Osteocyte (in vitro differentiated cells): ENCODE measurements at regions not wholly inside any gene's neighbourhood (a gene's known extent, or its start where the extent isn't known, plus 50 kb on each side); places are given as distances from the start of the nearest gene placed in this dataset.
"Not testable (repeated sequence)": the region's sequence is repeated elsewhere in the genome, so short reads cannot be mapped to it uniquely, and the experiment has no call there.

ENCODE experiments used
- DNase-seq: peaks from one replicate; pipeline ENCODE4 v3.0.0; 2021; ENCODE audit warnings: mixed read lengths; ENCODE audit not compliant: unreplicated experiment; ENCODE audit errors: extremely low spot score
- H3K27ac Mint-ChIP-seq: one replicate; pipeline ENCODE4 v1.8.0; 2021; ENCODE audit warnings: mild to moderate bottlenecking, mixed read lengths; ENCODE audit not compliant: unreplicated experiment
- H3K27me3 Mint-ChIP-seq: one replicate; pipeline ENCODE4 v1.8.0; 2021; ENCODE audit warnings: mixed read lengths; ENCODE audit not compliant: unreplicated experiment
- H3K36me3 Mint-ChIP-seq: one replicate; pipeline ENCODE4 v1.8.0; 2021; ENCODE audit warnings: mixed read lengths; ENCODE audit not compliant: unreplicated experiment
- H3K4me1 Mint-ChIP-seq: one replicate; pipeline ENCODE4 v1.8.0; 2021; ENCODE audit warnings: mixed read lengths; ENCODE audit not compliant: unreplicated experiment
- H3K4me3 Mint-ChIP-seq: one replicate; pipeline ENCODE4 v1.8.0; 2021; ENCODE audit warnings: mild to moderate bottlenecking, moderate library complexity, mixed read lengths; ENCODE audit not compliant: unreplicated experiment
- H3K9me3 Mint-ChIP-seq: one replicate; pipeline ENCODE4 v1.8.0; 2021; ENCODE audit warnings: mixed read lengths; ENCODE audit not compliant: unreplicated experiment
- TF ChIP-seq, protein P1 (sequence below): fragments of 200-600 bp; sonication (generic); IDR thresholded peaks from 2 replicates; pipeline ENCODE4 v1.5.0; 2021; ENCODE audit warnings: antibody characterized with exemption, mild to moderate bottlenecking, moderate library complexity

DNA sequence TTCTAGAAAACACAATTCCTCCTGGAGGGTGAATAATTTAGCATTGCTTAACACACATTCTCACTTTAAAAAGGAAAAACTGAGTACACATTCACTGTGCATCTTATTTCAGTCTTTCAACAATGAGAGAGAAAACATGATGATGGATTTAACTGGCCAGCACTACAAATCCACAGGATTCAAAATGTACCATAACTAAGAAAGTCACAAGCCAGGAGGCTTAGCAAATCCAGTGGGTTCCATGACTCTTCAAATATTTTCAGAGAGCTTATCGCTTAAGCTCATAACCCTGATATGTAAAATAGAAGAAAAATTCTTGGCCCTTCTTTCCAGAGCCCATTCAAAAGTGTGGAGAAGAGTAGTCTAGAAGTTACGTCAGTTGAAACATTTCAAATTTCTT lies 820.3 kb downstream of the LTN1 start:
- TF ChIP-seq, protein P1, sequence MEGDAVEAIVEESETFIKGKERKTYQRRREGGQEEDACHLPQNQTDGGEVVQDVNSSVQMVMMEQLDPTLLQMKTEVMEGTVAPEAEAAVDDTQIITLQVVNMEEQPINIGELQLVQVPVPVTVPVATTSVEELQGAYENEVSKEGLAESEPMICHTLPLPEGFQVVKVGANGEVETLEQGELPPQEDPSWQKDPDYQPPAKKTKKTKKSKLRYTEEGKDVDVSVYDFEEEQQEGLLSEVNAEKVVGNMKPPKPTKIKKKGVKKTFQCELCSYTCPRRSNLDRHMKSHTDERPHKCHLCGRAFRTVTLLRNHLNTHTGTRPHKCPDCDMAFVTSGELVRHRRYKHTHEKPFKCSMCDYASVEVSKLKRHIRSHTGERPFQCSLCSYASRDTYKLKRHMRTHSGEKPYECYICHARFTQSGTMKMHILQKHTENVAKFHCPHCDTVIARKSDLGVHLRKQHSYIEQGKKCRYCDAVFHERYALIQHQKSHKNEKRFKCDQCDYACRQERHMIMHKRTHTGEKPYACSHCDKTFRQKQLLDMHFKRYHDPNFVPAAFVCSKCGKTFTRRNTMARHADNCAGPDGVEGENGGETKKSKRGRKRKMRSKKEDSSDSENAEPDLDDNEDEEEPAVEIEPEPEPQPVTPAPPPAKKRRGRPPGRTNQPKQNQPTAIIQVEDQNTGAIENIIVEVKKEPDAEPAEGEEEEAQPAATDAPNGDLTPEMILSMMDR, result no peak
- Mint-ChIP-seq H3K27me3 (peaks cover 8% of the 10 kb centered on the region), H3K4me3 (no peak overlapping the region), H3K36me3 (no peaks in the 10 kb centered on the region), H3K9me3 (peaks cover 3% of the 10 kb centered on the region), H3K4me1 (no peaks in the 10 kb centered on the region), H3K27ac (no peak overlapping the region)
- DNase-seq, result no peak

DNA sequence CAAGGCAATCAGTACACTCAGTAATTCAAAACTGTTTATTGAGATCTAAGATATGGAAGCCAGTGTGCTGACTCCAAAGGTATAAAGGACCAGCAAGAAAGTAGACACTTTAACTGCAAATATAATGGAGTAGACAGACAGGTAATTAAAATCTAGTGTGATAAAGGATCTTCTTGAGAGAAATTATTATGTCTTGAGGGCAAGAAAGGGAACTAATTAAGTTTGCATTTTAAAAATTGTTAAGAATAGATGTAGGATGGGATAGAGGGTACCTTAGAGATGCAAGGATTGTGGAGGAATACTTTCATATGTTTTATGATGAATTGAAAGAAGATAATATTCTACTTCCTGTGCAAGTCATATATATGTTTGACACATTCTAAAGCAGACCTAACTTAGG lies 825.3 kb downstream of the LTN1 start:
- H3K27me3 Mint-ChIP-seq, result peaks cover 2% of the 10 kb centered on the region
- no peak overlapping the region for H3K4me3 Mint-ChIP-seq
- TF ChIP-seq, protein P1, result no peak
- DNase-seq, result no peak
- peaks cover 2% of the 10 kb centered on the region for H3K36me3 Mint-ChIP-seq
- H3K9me3 Mint-ChIP-seq, result no peaks in the 10 kb centered on the region
- H3K4me1 Mint-ChIP-seq, result no peaks in the 10 kb centered on the region
- no peak overlapping the region for H3K27ac Mint-ChIP-seq

DNA sequence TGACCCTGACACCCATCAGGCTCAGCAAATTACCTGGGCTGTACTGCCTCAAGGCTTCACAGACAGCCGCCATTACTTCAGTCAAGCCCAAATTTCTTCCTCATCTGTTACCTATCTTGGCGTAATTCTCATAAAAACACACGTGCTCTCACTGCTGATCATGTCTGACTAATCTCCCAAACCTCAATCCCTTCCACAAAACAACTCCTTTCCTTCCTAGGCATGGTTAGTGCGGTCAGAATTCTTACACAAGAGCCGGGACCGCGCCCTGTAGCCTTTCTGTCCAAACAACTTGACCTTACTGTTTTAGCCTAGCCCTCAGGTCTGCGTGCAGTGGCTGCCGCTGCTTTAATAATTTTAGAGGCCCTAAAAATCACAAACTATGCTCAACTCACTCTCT lies 828.2 kb downstream of the LTN1 start:
- H3K27me3 Mint-ChIP-seq, DNase-seq, H3K4me3 Mint-ChIP-seq, H3K4me1 Mint-ChIP-seq, H3K9me3 Mint-ChIP-seq, H3K27ac Mint-ChIP-seq, H3K36me3 Mint-ChIP-seq: not testable (repeated sequence)

DNA sequence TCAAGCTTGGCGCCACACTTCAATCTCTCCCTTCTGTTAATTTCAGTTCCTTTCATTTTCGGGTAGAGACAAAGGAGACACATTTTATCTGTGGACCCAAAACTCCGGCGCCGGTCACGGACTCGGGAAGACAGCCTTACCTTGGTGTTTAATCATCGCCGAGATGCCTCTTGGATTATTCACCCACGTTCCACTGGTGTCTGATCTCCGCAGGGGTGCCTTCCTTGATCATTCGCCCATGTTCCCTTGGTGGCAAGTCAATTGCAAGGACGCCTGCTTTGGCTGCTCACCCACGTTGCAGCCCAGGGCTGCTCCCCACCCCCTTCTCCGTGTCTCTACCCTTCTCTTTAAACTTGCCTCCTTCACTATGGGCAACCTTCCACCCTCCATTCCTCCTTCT lies 830.6 kb downstream of the LTN1 start:
- not testable (repeated sequence) for H3K27ac Mint-ChIP-seq, H3K4me3 Mint-ChIP-seq, H3K9me3 Mint-ChIP-seq, DNase-seq, H3K4me1 Mint-ChIP-seq, H3K36me3 Mint-ChIP-seq, H3K27me3 Mint-ChIP-seq

DNA sequence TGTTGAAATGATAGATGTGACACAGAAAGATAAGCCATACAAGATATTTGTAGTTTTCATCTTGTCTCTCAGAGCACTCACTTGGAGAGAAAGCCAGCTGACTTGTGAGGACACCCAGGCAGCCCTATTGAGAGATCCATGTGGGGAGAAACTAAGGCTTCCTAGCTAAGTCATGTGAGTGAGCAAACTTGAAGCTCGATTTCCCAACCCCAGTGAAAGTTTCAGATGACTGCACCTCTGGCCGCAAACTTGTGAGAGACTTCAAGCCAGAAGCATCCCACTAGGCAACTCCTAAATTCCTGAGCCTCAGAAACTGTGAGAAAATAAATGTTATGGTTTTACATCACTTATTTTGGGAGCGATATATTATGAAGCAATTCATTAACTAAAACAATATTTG lies 832.3 kb downstream of the LTN1 start:
- Mint-ChIP-seq H3K27ac (no peak overlapping the region), H3K4me3 (no peak overlapping the region), H3K9me3 (no peaks in the 10 kb centered on the region), H3K4me1 (no peaks in the 10 kb centered on the region), H3K27me3 (no peaks in the 10 kb centered on the region), H3K36me3 (peaks cover 2% of the 10 kb centered on the region)
- TF ChIP-seq, protein P1, result no peak
- no peak for DNase-seq

DNA sequence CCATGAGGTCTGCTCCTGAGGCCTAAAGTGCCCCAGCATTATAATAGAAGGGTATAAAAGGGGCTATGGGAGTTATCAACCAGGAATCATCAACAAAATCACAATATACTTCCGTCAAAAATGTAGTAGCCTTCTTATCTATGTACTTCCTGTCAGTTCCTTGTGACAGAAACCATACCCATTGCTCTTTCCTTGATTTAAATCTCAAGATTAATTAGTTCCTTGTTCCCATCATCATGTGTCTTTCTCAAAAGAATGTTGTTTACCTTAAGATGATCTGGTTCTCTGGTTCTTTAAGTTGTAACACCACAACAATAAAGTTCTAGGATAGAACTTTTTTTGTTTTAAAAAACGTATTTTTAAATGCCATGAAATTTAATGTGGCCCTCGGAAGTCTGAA lies 833.3 kb downstream of the LTN1 start:
- Mint-ChIP-seq H3K4me1 (peaks cover 6% of the 10 kb centered on the region), H3K27ac (no peak overlapping the region), H3K9me3 (no peaks in the 10 kb centered on the region), H3K4me3 (no peak overlapping the region), H3K36me3 (peaks cover 2% of the 10 kb centered on the region), H3K27me3 (no peaks in the 10 kb centered on the region)
- DNase-seq, result no peak
- TF ChIP-seq, protein P1, result no peak
